ENCODE measurements at regions not wholly inside any gene's neighbourhood (a gene's known extent, or its start where the extent isn't known, plus 50 kb on each side); places are given as distances from the start of the nearest gene placed in this dataset.
"Not testable (repeated sequence)": the region's sequence is repeated elsewhere in the genome, so short reads cannot be mapped to it uniquely, and the experiment has no call there.

GRCh38 chr3:139135657-139136056 is 91.0 kb upstream of the PRR23C start:
- no peak for DNase-seq (ENCODE audit: low spot score)

GRCh38 chr3:139136469-139137202 is 91.9 kb upstream of the PRR23C start:
- no peak for DNase-seq (ENCODE audit: low spot score)

GRCh38 chr3:139140553-139140952 is 95.9 kb upstream of the PRR23C start:
- DNase-seq (ENCODE audit: low spot score), result no peak

GRCh38 chr3:139145980-139146379 is 101.3 kb upstream of the PRR23C start:
- DNase-seq (ENCODE audit: low spot score), result not testable (repeated sequence)

GRCh38 chr3:139151530-139151929 is 106.8 kb upstream of the PRR23C start:
- no peak for DNase-seq (ENCODE audit: low spot score)

- DNase-seq (ENCODE audit: low spot score), result peak; percentile 69
Observed at GRCh38 chr3:139153434-139153833, 108.7 kb upstream of the PRR23C start.

- DNase-seq (ENCODE audit: low spot score), result no peak
Observed at GRCh38 chr3:139157161-139157932, 112.7 kb upstream of the PRR23C start.

- DNase-seq (ENCODE audit: low spot score), result no peak
Observed at GRCh38 chr3:139159356-139159755, 114.7 kb upstream of the PRR23C start.

- peak; percentile 88 for DNase-seq (ENCODE audit: low spot score)
Observed at GRCh38 chr3:139173372-139174108, 128.8 kb upstream of the PRR23C start.

GRCh38 chr3:139180489-139180888 is 135.8 kb upstream of the PRR23C start:
- DNase-seq (ENCODE audit: low spot score), result no peak

- DNase-seq (ENCODE audit: low spot score), result no peak
Observed at GRCh38 chr3:139182143-139182542, 137.5 kb upstream of the PRR23C start.

- no peak for DNase-seq (ENCODE audit: low spot score)
Observed at GRCh38 chr3:139182598-139182997, 137.9 kb upstream of the PRR23C start.

GRCh38 chr3:139185527-139185926 is 140.8 kb upstream of the PRR23C start:
- DNase-seq (ENCODE audit: low spot score), result no peak

- DNase-seq (ENCODE audit: low spot score), result no peak
Observed at GRCh38 chr3:139187154-139187553, 142.5 kb upstream of the PRR23C start.

- peak; percentile 33 for DNase-seq (ENCODE audit: low spot score)
Observed at GRCh38 chr3:139187648-139188047, 143.0 kb upstream of the PRR23C start.

GRCh38 chr3:139189943-139190342 is 145.3 kb upstream of the PRR23C start:
- DNase-seq (ENCODE audit: low spot score), result no peak

- DNase-seq (ENCODE audit: low spot score), result not testable (repeated sequence)
Observed at GRCh38 chr3:139194421-139194820, 149.4 kb upstream of the MRPS22 start.

- not testable (repeated sequence) for DNase-seq (ENCODE audit: low spot score)
Observed at GRCh38 chr3:139196146-139196545, 147.7 kb upstream of the MRPS22 start.

- DNase-seq (ENCODE audit: low spot score), result no peak
Observed at GRCh38 chr3:139197251-139197650, 146.6 kb upstream of the MRPS22 start.

GRCh38 chr3:139198186-139198585 is 145.6 kb upstream of the MRPS22 start:
- no peak for DNase-seq (ENCODE audit: low spot score)

GRCh38 chr3:139198929-139199328 is 144.9 kb upstream of the MRPS22 start:
- DNase-seq (ENCODE audit: low spot score), result no peak

- no peak for DNase-seq (ENCODE audit: low spot score)
Observed at GRCh38 chr3:139199421-139200010, 144.3 kb upstream of the MRPS22 start.
